ENCODE measurements at regions not wholly inside any gene's neighbourhood (a gene's known extent, or its start where the extent isn't known, plus 50 kb on each side); places are given as distances from the start of the nearest gene placed in this dataset.
"Not testable (repeated sequence)": the region's sequence is repeated elsewhere in the genome, so short reads cannot be mapped to it uniquely, and the experiment has no call there.

- DNase-seq, result no peak
These were observed 124.2 kb upstream of the TNPO1 start for GRCh38 chr5:72692231-72692637.

DNA sequence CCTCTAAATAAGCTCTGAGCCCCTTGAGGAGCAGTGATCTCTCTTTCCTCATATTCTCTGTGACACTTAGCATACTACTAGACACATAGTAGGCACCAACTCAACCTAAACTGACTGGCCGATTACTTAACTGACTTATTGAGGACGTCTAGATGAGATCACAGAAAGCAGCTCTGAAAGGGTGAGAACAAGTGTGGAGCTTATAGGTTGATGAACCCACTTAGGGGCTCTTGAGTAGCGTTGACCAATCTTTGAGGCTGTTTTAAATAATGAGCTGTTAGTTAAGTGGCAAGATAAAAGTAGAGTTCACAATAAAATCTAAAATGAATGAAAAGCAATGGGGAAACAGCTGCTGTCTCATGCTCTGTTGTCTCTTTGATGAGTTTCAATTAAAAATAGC, 124.7 kb upstream of the TNPO1 start:
- no peak for DNase-seq

GRCh38 chr5:72688916-72689315, 127.5 kb upstream of the TNPO1 start:
- no peak for DNase-seq

DNA sequence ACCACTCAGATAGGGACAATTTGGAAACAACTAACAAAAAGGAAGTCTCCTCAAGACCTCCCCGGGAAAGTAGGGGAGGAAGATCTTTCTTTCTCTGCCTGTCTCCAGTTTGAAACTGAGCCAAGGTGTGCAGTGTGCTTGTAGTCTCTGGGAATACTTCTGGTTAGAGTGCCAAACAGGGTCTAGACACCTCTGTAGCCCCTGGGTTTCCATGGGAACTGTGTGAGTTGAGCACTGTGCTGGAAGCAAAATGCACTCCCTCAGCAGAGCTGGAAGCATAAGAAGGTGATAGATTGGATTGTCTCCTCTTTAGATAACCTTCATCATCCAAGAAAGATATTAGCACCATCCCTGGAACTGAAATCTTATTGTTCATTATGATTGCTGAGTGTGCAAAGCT, 129.2 kb upstream of the TNPO1 start:
- no peak for DNase-seq

DNA sequence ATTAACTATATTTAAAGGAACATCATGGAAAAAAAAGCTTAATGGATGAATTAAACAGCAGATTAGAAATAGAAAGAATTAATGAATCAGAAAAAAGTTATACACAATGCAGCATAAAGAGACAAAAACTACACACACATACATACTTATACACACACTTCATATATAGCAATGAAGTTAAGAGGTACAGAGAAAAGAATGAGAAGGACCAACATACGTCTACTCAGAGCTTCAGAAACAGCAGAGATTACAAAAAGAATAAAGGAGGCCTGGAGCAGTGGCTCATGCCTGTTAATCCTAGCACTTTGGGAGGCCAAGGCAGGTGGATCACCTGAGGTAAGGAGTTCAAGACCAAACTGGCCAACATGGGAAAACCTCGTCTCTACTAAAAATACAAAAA, 133.9 kb upstream of the TNPO1 start:
- no peak for DNase-seq

DNA sequence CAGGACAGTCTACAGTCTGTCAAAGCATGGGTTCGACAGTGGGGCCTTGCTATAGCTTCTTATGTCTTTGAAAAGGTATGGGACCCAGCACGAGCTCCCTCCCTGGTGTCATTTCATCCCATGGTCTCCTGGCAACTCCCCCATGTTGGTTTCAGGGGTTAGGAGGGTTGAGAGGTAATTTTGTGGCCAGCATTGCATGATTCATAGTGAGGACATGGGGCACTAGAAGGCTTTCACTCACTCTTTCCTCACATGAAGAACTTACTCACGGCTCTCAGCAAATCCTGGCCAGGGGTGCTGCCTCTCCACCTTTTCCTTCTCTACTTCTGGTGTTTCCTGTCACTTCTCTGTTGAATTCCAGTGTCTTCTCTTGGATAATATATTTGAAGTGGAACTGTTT, 134.7 kb upstream of the TNPO1 start:
- DNase-seq, result no peak

DNA sequence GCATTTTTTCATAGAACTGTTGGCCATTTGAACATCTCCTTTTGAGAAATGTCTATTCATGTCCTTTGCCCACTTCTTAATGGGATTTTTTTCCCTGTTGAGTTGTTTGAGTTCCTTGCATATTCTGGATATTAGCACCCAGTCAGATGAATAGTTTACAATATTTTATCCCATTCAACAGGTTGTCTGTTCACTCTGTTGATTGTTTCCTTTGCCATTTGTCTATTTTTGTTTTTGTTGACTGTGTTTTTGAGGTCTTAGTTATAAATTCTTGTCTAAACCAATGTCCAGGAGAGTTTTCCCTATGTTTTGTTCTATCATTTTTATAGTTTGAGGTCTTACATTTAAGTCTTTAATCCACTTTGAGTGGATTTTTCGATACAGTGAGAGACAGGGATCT, 139.0 kb upstream of the TNPO1 start:
- no peak for DNase-seq

DNA sequence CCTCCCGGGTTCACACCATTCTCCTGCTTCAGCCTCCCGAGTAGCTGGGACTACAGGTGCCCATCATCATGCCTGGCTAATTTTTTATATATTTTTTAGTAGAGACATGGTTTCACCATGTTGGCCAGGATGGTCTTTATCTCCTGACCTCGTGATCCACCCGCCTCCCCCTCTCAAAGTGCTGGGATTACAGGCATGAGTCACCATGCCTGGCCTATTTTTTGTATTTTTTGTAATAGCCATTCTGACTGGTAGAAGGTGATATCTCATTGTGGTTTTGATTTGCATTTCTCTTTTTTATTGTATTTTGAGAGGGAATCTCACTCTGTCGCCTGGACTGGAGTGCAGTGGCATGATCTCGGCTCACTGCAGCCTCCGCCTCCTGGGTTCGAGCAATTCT, 139.6 kb upstream of the TNPO1 start:
- DNase-seq, result not testable (repeated sequence)

GRCh38 chr5:72673623-72674022, 142.8 kb upstream of the TNPO1 start:
- DNase-seq, result no peak

DNA sequence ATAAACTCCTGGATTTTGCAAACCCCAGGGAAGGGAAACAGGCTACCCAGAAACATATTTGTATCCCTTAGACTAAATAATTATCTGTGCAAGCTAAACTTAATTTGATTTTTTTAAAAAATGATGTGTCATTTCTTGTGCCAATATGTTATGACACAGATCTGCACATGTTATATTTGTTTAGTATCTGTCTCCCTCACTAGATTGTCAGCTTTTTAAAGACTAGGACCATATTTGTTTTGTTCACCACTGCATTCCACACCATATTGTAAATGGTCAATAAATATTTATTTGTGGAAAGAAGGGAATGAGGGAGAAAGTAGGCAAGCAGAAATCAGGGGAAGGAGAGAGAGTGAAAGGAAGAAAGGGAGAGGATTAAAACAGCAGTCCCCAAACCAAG, 143.3 kb upstream of the TNPO1 start:
- no peak for DNase-seq

DNA sequence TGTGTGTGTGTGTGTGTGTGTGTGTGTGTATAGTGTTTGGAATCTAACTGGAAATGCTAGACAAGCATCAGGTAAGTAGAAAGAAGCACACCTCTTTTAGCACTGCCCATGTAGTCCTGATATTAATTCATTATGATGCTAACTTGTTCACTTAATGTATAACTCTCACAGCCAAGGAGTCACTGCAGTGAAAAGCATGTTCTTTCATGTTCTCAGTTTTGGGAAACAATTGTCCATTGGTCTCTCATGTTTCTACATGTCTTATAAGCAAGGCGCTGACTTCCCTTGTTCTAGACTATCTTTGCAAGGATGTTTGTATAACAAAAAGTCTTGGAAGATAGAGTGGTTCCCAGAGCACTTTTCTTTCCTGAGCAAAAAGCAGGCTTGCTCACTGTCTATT, 148.8 kb upstream of the TNPO1 start:
- no peak for DNase-seq

GRCh38 chr5:72662936-72663335, 153.5 kb upstream of the TNPO1 start:
- DNase-seq, result no peak

- no peak for DNase-seq
These were observed 154.2 kb upstream of the TNPO1 start for GRCh38 chr5:72662305-72662704.

- no peak for DNase-seq
These were observed 154.2 kb upstream of the ZNF366 start for GRCh38 chr5:72661405-72661804.

- DNase-seq, result no peak
These were observed 152.5 kb upstream of the ZNF366 start for GRCh38 chr5:72659726-72660125.

GRCh38 chr5:72658761-72659540, 151.7 kb upstream of the ZNF366 start:
- DNase-seq, result no peak

DNA sequence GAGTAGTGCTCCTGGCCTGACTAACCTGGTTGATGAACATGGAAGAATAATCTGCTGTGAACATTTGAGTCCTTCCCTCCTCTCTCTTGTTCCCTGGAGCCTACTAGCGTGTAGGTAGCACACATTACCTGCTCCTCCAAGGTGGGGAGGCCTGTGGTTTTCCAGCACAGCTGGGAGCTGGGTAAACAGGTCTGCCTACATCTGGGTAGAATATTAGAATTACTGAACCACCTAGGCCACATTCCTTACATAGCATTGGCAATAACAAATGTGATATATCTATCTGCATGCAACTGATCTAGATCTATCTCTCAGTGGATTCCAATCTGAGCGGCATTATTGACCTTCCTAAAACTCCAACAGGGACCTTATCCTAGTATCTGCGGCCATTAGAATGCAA, 151.0 kb upstream of the ZNF366 start:
- no peak for DNase-seq

DNA sequence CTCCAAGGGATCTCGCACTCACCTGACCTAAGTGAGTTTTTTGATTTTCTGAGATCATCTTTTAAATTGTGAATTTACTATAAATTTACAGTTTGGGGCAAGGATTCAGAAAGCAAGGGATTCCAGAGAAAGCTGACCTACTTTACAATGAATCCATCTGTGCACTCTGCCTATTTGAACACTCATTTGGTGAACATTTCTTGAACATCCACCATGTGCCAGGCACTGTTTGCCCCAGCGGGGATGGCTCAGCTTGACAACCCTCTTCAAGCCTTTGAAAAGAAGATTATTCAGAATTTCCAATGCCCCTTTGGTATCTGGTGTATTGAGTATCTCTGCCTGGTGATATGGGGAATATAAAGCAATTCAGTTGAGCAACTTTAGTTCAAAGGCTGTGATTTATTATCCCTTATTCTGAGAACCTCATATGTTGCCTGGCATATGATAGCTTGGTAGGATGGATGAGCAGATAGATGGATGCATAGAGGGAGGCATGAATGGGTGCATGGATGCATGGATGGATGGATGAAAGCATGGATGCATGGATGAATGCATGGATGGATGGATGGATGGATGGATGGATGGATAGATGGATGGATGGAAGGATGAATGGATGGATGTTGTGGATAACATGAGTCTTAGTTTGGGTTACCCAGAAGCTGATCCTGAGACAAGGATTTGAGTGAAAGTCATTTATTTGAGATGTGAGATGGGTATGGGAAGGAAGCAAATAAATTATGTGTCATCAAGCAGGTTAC, 149.7 kb upstream of the ZNF366 start:
- no peak for DNase-seq

- DNase-seq, result no peak
These were observed 149.1 kb upstream of the ZNF366 start for GRCh38 chr5:72656331-72656730.

DNA sequence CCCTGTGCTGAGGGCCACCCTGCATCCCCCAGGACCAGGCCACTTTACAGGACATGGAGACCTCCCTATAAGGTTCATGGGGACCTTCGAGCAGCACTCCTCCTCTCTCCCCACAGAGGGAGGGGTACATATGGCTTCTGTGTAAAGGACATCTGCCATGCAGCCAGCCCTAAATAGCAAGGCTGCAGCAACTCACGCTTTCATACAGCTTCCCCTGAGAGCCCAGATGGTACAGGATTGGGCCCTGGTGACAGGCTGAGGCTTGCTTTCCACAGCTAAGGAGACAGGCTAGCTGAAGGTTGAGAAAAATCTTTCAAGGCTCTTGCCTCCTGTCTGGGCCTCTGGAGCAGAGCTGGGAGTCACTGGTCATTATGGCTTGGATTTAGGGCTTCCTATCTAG, 147.0 kb upstream of the ZNF366 start:
- no peak for DNase-seq

- DNase-seq, result no peak
These were observed 146.4 kb upstream of the ZNF366 start for GRCh38 chr5:72653586-72653985.

DNA sequence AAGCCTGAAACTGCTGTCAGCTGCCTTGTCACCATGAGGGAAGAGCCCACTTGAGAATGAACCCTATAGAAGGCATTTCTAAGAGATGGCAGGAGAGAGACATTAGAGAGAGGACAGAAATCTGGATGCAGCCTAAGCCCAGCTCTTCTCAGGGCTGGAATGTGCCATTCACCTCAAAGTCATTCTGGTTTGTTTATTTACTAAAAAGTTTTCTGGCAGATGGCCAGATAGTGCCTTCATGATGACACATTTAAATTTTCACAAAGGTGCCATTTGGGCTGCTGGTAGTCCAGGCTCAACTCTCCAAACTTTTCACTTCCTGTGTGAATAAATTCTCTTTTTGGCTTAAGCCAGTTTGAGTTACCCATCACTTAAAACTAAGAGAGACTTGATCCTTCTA, 144.6 kb upstream of the ZNF366 start:
- no peak for DNase-seq

DNA sequence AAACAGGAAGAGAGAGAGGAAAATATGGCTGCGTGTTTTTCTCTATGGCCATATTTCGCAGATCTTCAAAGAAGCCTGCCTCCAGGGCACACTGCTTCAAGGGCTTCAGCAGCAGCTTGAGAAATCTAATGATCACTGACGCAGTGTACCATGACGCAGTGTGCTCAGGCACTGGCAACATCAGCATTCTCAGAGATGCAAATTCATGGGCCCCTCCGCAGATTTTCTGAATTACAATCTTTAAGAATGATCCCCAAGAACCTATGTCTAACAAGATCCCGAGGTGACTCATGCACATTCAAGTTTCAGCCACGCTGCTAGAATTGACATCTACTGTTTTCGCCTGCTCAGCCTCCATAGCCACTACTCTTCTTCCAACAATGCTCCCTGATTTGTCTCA, 143.9 kb upstream of the ZNF366 start:
- DNase-seq, result no peak

DNA sequence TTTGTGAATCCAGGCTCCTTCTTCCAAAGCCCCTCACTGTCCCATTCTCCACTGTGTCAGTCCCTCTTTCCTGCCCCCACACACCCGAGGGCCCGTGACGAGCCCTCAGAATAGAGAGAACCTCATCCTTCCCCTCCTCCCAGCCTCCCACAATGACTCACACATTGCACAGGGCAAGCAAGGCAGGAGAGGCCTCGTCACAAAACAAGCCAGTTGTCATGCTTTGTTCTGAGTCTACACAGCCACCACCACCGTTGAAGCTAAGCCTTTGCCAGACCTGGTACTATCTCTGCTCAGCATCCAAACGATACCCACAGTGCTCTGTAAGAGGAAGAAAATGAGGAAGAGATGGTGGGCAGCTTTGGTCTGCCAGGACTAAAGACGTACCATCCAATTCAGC, 142.2 kb upstream of the ZNF366 start:
- DNase-seq, result no peak

GRCh38 chr5:72648480-72648879, 141.3 kb upstream of the ZNF366 start:
- DNase-seq, result no peak
